ENCODE measurements at regions not wholly inside any gene's neighbourhood (a gene's known extent, or its start where the extent isn't known, plus 50 kb on each side); places are given as distances from the start of the nearest gene placed in this dataset.

GRCh38 chr4:35358001-35358584 is 886.2 kb downstream of the ARAP2 start:
- no peak overlapping the region for H3K4me3 ChIP-seq (ENCODE audit: low read length)
- peak; percentile 14 for DNase-seq (ENCODE audit: low read depth)
- TF ChIP-seq CTCF (conservative IDR thresholded peaks at IDR 0.05; ENCODE audit: low read depth, low read length), result no peak

- H3K4me3 ChIP-seq (ENCODE audit: low read length), result no peak overlapping the region
- no peak for DNase-seq (ENCODE audit: low read depth)
- TF ChIP-seq CTCF (conservative IDR thresholded peaks at IDR 0.05; ENCODE audit: low read depth, low read length), result no peak
Observed at GRCh38 chr4:35364321-35364870, 879.9 kb downstream of the ARAP2 start.

GRCh38 chr4:35365186-35365585 is 879.1 kb downstream of the ARAP2 start:
- H3K4me3 ChIP-seq (ENCODE audit: low read length), result no peak overlapping the region
- DNase-seq (ENCODE audit: low read depth), result peak; percentile 73
- TF ChIP-seq CTCF (conservative IDR thresholded peaks at IDR 0.05; ENCODE audit: low read depth, low read length), result no peak

- H3K4me3 ChIP-seq (ENCODE audit: low read length), result no peak overlapping the region
- no peak for TF ChIP-seq CTCF (conservative IDR thresholded peaks at IDR 0.05; ENCODE audit: low read depth, low read length)
- DNase-seq (ENCODE audit: low read depth), result no peak
Observed at GRCh38 chr4:35399912-35400311, 844.4 kb downstream of the ARAP2 start.

GRCh38 chr4:35423104-35423503 is 821.2 kb downstream of the ARAP2 start:
- TF ChIP-seq CTCF (conservative IDR thresholded peaks at IDR 0.05; ENCODE audit: low read depth, low read length), result no peak
- no peak for DNase-seq (ENCODE audit: low read depth)
- H3K4me3 ChIP-seq (ENCODE audit: low read length), result no peak overlapping the region

- no peak overlapping the region for H3K4me3 ChIP-seq (ENCODE audit: low read length)
- TF ChIP-seq CTCF (conservative IDR thresholded peaks at IDR 0.05; ENCODE audit: low read depth, low read length), result no peak
- DNase-seq (ENCODE audit: low read depth), result no peak
Observed at GRCh38 chr4:35447474-35447873, 796.8 kb downstream of the ARAP2 start.

- H3K4me3 ChIP-seq (ENCODE audit: low read length), result no peak overlapping the region
- DNase-seq (ENCODE audit: low read depth), result no peak
- no peak for TF ChIP-seq CTCF (conservative IDR thresholded peaks at IDR 0.05; ENCODE audit: low read depth, low read length)
Observed at GRCh38 chr4:35459045-35459444, 785.3 kb downstream of the ARAP2 start.

Measured in retinal pigment epithelial cell (primary cell).